DOHH2 (cell line): ENCODE measurements at regions not wholly inside any gene's neighbourhood (a gene's known extent, or its start where the extent isn't known, plus 50 kb on each side); places are given as distances from the start of the nearest gene placed in this dataset.

Source experiments
- H3F3A ChIP-seq: fragments of 200-600 bp; sonication (generic), shearing (Covaris generic); 2 replicates; pipeline ENCODE4 v1.6.0; 2016; ENCODE audit warnings: antibody characterized with exemption, mild to moderate bottlenecking; ENCODE audit not compliant: control insufficient read depth, insufficient read depth
- H3K27ac ChIP-seq: fragments of 200-600 bp; sonication (generic); 2 replicates; pipeline ENCODE4 v1.5.1; 2014; ENCODE audit warnings: low read depth, mild to moderate bottlenecking, low read length, moderate library complexity
- H3K27me3 ChIP-seq: fragments of 200-600 bp; sonication (generic); 2 replicates; pipeline ENCODE4 v1.6.1; 2014; ENCODE audit warnings: mild to moderate bottlenecking, low read length, mixed read lengths; ENCODE audit not compliant: control insufficient read depth
- H3K36me3 ChIP-seq: fragments of 200-600 bp; sonication (generic); 2 replicates; pipeline ENCODE4 v1.6.1; 2014; ENCODE audit warnings: mild to moderate bottlenecking, low read length, moderate library complexity, mixed read lengths; ENCODE audit not compliant: control insufficient read depth
- H3K4me1 ChIP-seq: fragments of 200-600 bp; sonication (generic); 2 replicates; pipeline ENCODE4 v1.6.1; 2014; ENCODE audit warnings: mild to moderate bottlenecking, low read length, mixed read lengths; ENCODE audit not compliant: control insufficient read depth
- H3K4me2 ChIP-seq: fragments of 200-600 bp; sonication (generic); 2 replicates; pipeline ENCODE4 v1.6.0; 2014; ENCODE audit warnings: mild to moderate bottlenecking, low read length, moderate library complexity
- H3K4me3 ChIP-seq: fragments of 200-600 bp; sonication (generic); 2 replicates; pipeline ENCODE4 v1.5.1; 2014; ENCODE audit warnings: mild to moderate bottlenecking, low read length, mixed read lengths
- H3K79me2 ChIP-seq: fragments of 200-600 bp; sonication (generic); 2 replicates; pipeline ENCODE4 v1.6.1; 2014; ENCODE audit warnings: mild to moderate bottlenecking, low read length, mixed read lengths; ENCODE audit not compliant: control insufficient read depth
- H3K9me2 ChIP-seq: fragments of 200-600 bp; sonication (generic); replicated peaks from 2 replicates; pipeline ENCODE4 v1.6.1; 2014; ENCODE audit warnings: mild to moderate bottlenecking, low read length, mixed read lengths; ENCODE audit not compliant: control insufficient read depth
- H3K9me3 ChIP-seq: fragments of 200-600 bp; sonication (generic); 2 replicates; pipeline ENCODE4 v1.6.1; 2014; ENCODE audit warnings: antibody characterized with exemption, low read length, mixed read lengths; ENCODE audit not compliant: control insufficient read depth, insufficient read depth
- H4K20me1 ChIP-seq: fragments of 200-600 bp; sonication (generic); 2 replicates; pipeline ENCODE4 v1.6.0; 2014; ENCODE audit warnings: low read depth, mild to moderate bottlenecking, antibody characterized with exemption, low read length, moderate library complexity; ENCODE audit not compliant: control insufficient read depth, insufficient read depth
- CTCF ChIP-seq: fragments of 200-600 bp; sonication (generic); IDR thresholded peaks from one replicate; pipeline ENCODE4 v1.5.1; 2014; ENCODE audit warnings: antibody characterized with exemption, mild to moderate bottlenecking, low read depth, low read length; ENCODE audit not compliant: poor library complexity, severe bottlenecking
- EZH2phosphoT487 ChIP-seq: fragments of 200-600 bp; sonication (generic); IDR thresholded peaks from 2 replicates; pipeline ENCODE4 v1.6.1; 2017; ENCODE audit warnings: borderline replicate concordance, mild to moderate bottlenecking, antibody characterized with exemption, low read length, moderate library complexity, mixed read lengths

GRCh38 chr6:168959696-168960095 lies 293.9 kb downstream of the THBS2 start:
- H3K4me1 ChIP-seq = no peaks in the 10 kb centered on the region
- H3K36me3 ChIP-seq = no peaks in the 10 kb centered on the region
- H3K9me2 ChIP-seq = no peaks in the 10 kb centered on the region
- H3K79me2 ChIP-seq = no peaks in the 10 kb centered on the region
- H3K27me3 ChIP-seq = no peaks in the 10 kb centered on the region
- H3K9me3 ChIP-seq = no peaks in the 10 kb centered on the region
- TF ChIP-seq EZH2phosphoT487 = no peak
- TF ChIP-seq CTCF = no peak
- no peaks in the 10 kb centered on the region for H4K20me1 ChIP-seq
- no peak overlapping the region for H3K27ac ChIP-seq
- no peak overlapping the region for H3K4me2 ChIP-seq
- no peaks in the 10 kb centered on the region for H3F3A ChIP-seq
- no peak overlapping the region for H3K4me3 ChIP-seq

GRCh38 chr6:168956884-168957730 lies 296.5 kb downstream of the THBS2 start:
- no peak overlapping the region for H3K27ac ChIP-seq
- no peaks in the 10 kb centered on the region for H3K27me3 ChIP-seq
- no peaks in the 10 kb centered on the region for H3F3A ChIP-seq
- H3K79me2 ChIP-seq = no peaks in the 10 kb centered on the region
- no peaks in the 10 kb centered on the region for H4K20me1 ChIP-seq
- no peaks in the 10 kb centered on the region for H3K36me3 ChIP-seq
- H3K9me2 ChIP-seq = no peaks in the 10 kb centered on the region
- TF ChIP-seq CTCF (peak; percentile 81), EZH2phosphoT487 (no peak)
- no peak overlapping the region for H3K4me3 ChIP-seq
- no peak overlapping the region for H3K4me2 ChIP-seq
- no peaks in the 10 kb centered on the region for H3K9me3 ChIP-seq
- no peaks in the 10 kb centered on the region for H3K4me1 ChIP-seq

- Histone ChIP-seq H3K4me1 (no peaks in the 10 kb centered on the region), H3K27ac (no peak overlapping the region), H4K20me1 (no peaks in the 10 kb centered on the region), H3K36me3 (no peaks in the 10 kb centered on the region), H3F3A (no peaks in the 10 kb centered on the region), H3K4me3 (no peak overlapping the region), H3K4me2 (no peak overlapping the region), H3K9me2 (no peaks in the 10 kb centered on the region), H3K9me3 (no peaks in the 10 kb centered on the region), H3K27me3 (no peaks in the 10 kb centered on the region), H3K79me2 (no peaks in the 10 kb centered on the region)
- TF ChIP-seq EZH2phosphoT487 = no peak
- TF ChIP-seq CTCF = no peak
These were observed 297.4 kb downstream of the THBS2 start for GRCh38 chr6:168956141-168956838.
